Suprapubic skin (tissue), 4 donors: ENCODE measurements at regions not wholly inside any gene's neighbourhood (a gene's known extent, or its start where the extent isn't known, plus 50 kb on each side); places are given as distances from the start of the nearest gene placed in this dataset.

Experiments
- DNase-seq, 2 donors: peaks; one replicate each; pipeline ENCODE4 v3.0.0-alpha.2; 2019; ENCODE audit warnings: low spot score in 2 of 2
- H3K27ac ChIP-seq: fragments of 200-600 bp; sonication (generic); one replicate; pipeline ENCODE4 v1.5.1; 2019
- H3K27me3 ChIP-seq: fragments of 200-600 bp; sonication (generic); one replicate; pipeline ENCODE4 v1.5.1; 2019
- H3K36me3 ChIP-seq: fragments of 200-600 bp; sonication (generic); one replicate; pipeline ENCODE4 v1.5.1; 2019
- H3K4me1 ChIP-seq: fragments of 200-600 bp; sonication (generic); one replicate; pipeline ENCODE4 v1.5.1; 2019
- H3K4me3 ChIP-seq: fragments of 200-600 bp; sonication (generic); one replicate; pipeline ENCODE4 v1.5.1; 2019; ENCODE audit warnings: mild to moderate bottlenecking
- H3K9me3 ChIP-seq: fragments of 200-600 bp; sonication (generic); one replicate; pipeline ENCODE4 v1.5.1; 2019
- CTCF ChIP-seq, 2 donors: fragments of 200-600 bp in 1 of 2; fragments of 450-650 bp in 1 of 2; sonication (generic) in 1 of 2; IDR thresholded peaks; one replicate each; pipeline ENCODE4 v1.5.1; 2016 to 2019; ENCODE audit warnings: antibody characterized with exemption in 2 of 2, mild to moderate bottlenecking in 1 of 2, moderate library complexity in 1 of 2
- EP300 ChIP-seq: sonication (generic); formaldehyde crosslinking; IDR thresholded peaks from one replicate; pipeline ENCODE4 v1.6.1; 2017; ENCODE audit warnings: antibody characterized with exemption
- POLR2A ChIP-seq, 2 donors: fragments of 450-650 bp; IDR thresholded peaks; one replicate each; pipeline ENCODE4 v1.6.1; 2017; ENCODE audit warnings: antibody characterized with exemption in 2 of 2, mild to moderate bottlenecking in 2 of 2, moderate library complexity in 2 of 2
- POLR2AphosphoS5 ChIP-seq, 3 donors: sonication (generic); formaldehyde crosslinking; IDR thresholded peaks; one replicate each; pipeline ENCODE4 v1.6.1; 2017; ENCODE audit warnings: antibody characterized with exemption in 3 of 3
- WGBS: methylation state at CpG from one replicate; pipeline ENCODE4 v1.1.5; 2018; 5-methylcytosine and 5-hydroxymethylcytosine counted together

- H3K4me1 ChIP-seq, result no peaks in the 10 kb centered on the region
- WGBS, result 87% methylated on average over 4 of the region's 4 CpGs
- H3K27ac ChIP-seq, result no peak overlapping the region
- no peaks in the 10 kb centered on the region for H3K9me3 ChIP-seq
- no peak for DNase-seq
- H3K36me3 ChIP-seq, result no peaks in the 10 kb centered on the region
- no peak overlapping the region for H3K4me3 ChIP-seq
- TF ChIP-seq CTCF (IDR thresholded peaks at IDR 0.05), result no peak
- TF ChIP-seq POLR2AphosphoS5 (IDR thresholded peaks at IDR 0.05), result no peak
- no peak for TF ChIP-seq POLR2A (IDR thresholded peaks at IDR 0.05)
- no peak for TF ChIP-seq EP300
- no peaks in the 10 kb centered on the region for H3K27me3 ChIP-seq
These were observed 688.3 kb upstream of the WWC1 start for GRCh38 chr5:167603135-167603534.

- Histone ChIP-seq H3K4me1 (no peaks in the 10 kb centered on the region), H3K36me3 (no peaks in the 10 kb centered on the region), H3K9me3 (no peaks in the 10 kb centered on the region), H3K4me3 (no peak overlapping the region), H3K27ac (no peak overlapping the region), H3K27me3 (no peaks in the 10 kb centered on the region)
- no peak for TF ChIP-seq CTCF (IDR thresholded peaks at IDR 0.05)
- no peak for TF ChIP-seq POLR2AphosphoS5 (IDR thresholded peaks at IDR 0.05)
- no peak for TF ChIP-seq POLR2A (IDR thresholded peaks at IDR 0.05)
- no peak for TF ChIP-seq EP300
- WGBS, result 82% methylated on average over 13 of the region's 13 CpGs
- no peak for DNase-seq
These were observed 682.8 kb upstream of the WWC1 start for GRCh38 chr5:167608390-167609272.

DNA sequence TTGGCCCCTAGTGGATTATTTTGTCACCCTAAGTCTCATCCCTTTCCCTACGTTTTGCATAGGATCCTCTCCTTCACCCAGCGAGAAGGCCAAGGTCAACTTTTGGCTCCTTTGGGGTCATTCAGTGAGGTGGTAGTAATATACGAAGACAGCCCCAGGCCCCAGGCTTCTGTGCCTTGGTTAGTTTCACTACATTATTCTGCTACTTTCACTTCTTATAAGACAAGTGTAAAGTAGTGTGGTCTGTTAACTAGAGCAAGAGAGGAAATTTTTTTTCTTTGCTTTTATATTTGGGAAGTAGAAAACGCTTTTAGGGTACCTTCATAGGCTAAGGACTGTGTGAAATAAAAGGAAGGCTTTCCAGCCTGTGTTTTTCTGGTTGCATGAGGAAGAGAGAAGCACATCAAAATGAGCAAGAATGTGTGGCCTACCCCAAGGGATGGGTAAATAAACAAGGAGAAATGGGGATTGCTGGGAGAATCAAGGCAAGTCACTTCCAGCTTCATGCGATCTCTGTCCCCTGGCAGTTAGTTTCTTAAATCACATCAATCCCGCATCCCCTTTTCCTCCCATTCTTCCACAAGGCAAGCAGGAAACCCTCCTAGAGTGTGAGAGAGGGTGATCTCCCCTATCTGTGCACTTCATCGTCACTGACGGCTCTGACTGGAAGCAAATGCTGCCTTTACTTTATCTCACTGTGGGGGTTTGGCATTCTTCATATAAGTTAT lies 677.0 kb upstream of the WWC1 start:
- Histone ChIP-seq H3K9me3 (no peaks in the 10 kb centered on the region), H3K36me3 (no peaks in the 10 kb centered on the region), H3K27ac (no peak overlapping the region), H3K27me3 (no peaks in the 10 kb centered on the region), H3K4me1 (no peaks in the 10 kb centered on the region), H3K4me3 (no peak overlapping the region)
- WGBS, result 79% methylated on average over 8 of the region's 8 CpGs
- TF ChIP-seq POLR2A (IDR thresholded peaks at IDR 0.05), result no peak
- no peak for TF ChIP-seq CTCF (IDR thresholded peaks at IDR 0.05)
- TF ChIP-seq POLR2AphosphoS5 (IDR thresholded peaks at IDR 0.05), result no peak
- no peak for TF ChIP-seq EP300
- DNase-seq, result no peak

DNA sequence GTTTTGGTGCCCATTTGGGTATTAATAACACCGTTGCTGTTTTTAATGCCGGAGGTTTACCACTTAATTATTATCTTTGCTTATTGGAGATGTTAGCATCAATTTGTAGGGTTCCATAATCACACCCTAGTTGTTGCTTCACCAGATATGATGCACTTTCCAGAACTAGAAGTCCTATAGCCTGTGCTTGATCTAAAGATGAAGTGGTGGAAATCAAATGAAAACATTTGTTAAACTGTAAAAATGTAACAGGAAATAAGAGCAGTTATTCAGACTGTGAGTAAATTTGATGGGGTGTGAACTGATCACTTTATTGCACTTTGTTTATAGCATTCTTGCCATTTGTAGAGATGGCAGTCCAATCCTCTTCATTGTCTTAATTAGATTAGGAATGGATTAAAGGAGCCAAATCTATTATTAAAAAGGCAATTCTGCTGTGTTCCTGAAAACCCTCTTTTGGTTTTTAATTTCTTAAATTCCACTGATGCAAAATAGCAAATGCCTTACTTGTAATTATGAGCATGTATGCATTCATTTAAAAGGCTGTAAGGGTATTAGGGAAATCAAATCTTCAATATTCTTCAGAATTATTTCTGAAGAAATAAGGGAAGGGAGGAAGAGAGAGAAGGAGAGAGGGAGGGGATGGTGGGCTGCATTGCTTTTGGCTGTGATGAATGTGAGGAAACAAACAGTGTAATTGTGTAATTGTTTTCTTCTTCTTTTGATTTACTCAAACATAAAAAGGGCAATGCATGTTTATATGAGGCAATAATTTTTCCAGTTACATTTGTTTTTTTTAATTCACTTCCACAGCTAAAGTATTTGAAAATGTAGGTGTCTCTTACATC lies 675.2 kb upstream of the WWC1 start:
- no peaks in the 10 kb centered on the region for H3K36me3 ChIP-seq
- H3K4me1 ChIP-seq, result no peaks in the 10 kb centered on the region
- no peak for TF ChIP-seq EP300
- no peak for TF ChIP-seq POLR2AphosphoS5 (IDR thresholded peaks at IDR 0.05)
- no peak for TF ChIP-seq CTCF (IDR thresholded peaks at IDR 0.05)
- no peak for TF ChIP-seq POLR2A (IDR thresholded peaks at IDR 0.05)
- DNase-seq, result no peak
- no peaks in the 10 kb centered on the region for H3K27me3 ChIP-seq
- WGBS, result 57% methylated on average over 2 of the region's 2 CpGs
- no peak overlapping the region for H3K27ac ChIP-seq
- H3K4me3 ChIP-seq, result no peak overlapping the region
- no peaks in the 10 kb centered on the region for H3K9me3 ChIP-seq
